SK-N-SH (cell line): ENCODE measurements at regions not wholly inside any gene's neighbourhood (a gene's known extent, or its start where the extent isn't known, plus 50 kb on each side); places are given as distances from the start of the nearest gene placed in this dataset.
"Not testable (repeated sequence)": the region's sequence is repeated elsewhere in the genome, so short reads cannot be mapped to it uniquely, and the experiment has no call there.

Source experiments
- CTCF ChIA-PET: fragments of 300-600, 350-600 bp; formaldehyde crosslinking; extraction: SDS; loops from one replicate; lab custom pipeline; 2021; lab: Yijun Ruan, JAX
- POLR2A ChIA-PET: fragments of 350-600 bp; sonication (Branson Sonifier 250); formaldehyde crosslinking; extraction: SDS; loops from one replicate; lab custom pipeline; 2020; ENCODE audit warnings: antibody characterized with exemption, inconsistent platforms; lab: Yijun Ruan, JAX
- DNase-seq: peaks from one replicate; pipeline ENCODE4 v3.0.0; 2012
- H2AFZ ChIP-seq: fragments of 200-600 bp; sonication (generic); 2 replicates; pipeline ENCODE4 v1.8.1; 2016; ENCODE audit warnings: antibody characterized with exemption, mild to moderate bottlenecking, low read depth
- H3F3A ChIP-seq: fragments of 200-600 bp; sonication (generic); replicated peaks from 2 replicates; pipeline ENCODE3; 2016; ENCODE audit warnings: antibody characterized with exemption, mild to moderate bottlenecking; ENCODE audit not compliant: insufficient read depth
- H3K27ac ChIP-seq, 2 experiments: fragments of 200-500 bp in 1 of 2; fragments of 200-600 bp in 1 of 2; sonication (Bioruptor generic) in 1 of 2; sonication (generic), shearing (Covaris generic) in 1 of 2; 2 replicates each; pipeline versions ENCODE4 v1.5.1 to v1.6.1; 2014 to 2016; ENCODE audit warnings: low read depth in 2 of 2, inconsistent platforms in 1 of 2, low read length in 1 of 2, mild to moderate bottlenecking in 1 of 2, mixed read lengths in 1 of 2
- H3K27me3 ChIP-seq: fragments of 200-600 bp; sonication (generic), shearing (Covaris generic); 2 replicates; pipeline ENCODE4 v1.6.1; 2016; ENCODE audit warnings: mixed run types; ENCODE audit not compliant: insufficient read depth
- H3K36me3 ChIP-seq, 2 experiments: fragments of 200-500 bp in 1 of 2; fragments of 200-600 bp in 1 of 2; sonication (Bioruptor generic) in 1 of 2; sonication (generic) in 1 of 2; replicated peaks in 1 of 2; 2 replicates each; pipeline versions ENCODE3 to v1.5.1; 2014 to 2016; ENCODE audit warnings: low read length in 1 of 2, mild to moderate bottlenecking in 1 of 2; ENCODE audit not compliant: insufficient read depth in 2 of 2, control insufficient read depth in 1 of 2
- H3K4me1 ChIP-seq, 2 experiments: fragments of 200-500 bp in 1 of 2; fragments of 200-600 bp in 1 of 2; sonication (Bioruptor generic) in 1 of 2; sonication (generic), shearing (Covaris generic) in 1 of 2; 2 replicates each; pipeline versions ENCODE4 v1.5.1 to v1.6.1; 2014 to 2016; ENCODE audit warnings: low read depth in 1 of 2, low read length in 1 of 2, mixed run types in 1 of 2; ENCODE audit not compliant: insufficient read depth in 2 of 2, control insufficient read depth in 1 of 2
- H3K4me2 ChIP-seq: fragments of 200-600 bp; sonication (generic), shearing (Covaris generic); 2 replicates; pipeline ENCODE4 v1.6.1; 2017; ENCODE audit warnings: mixed run types
- H3K4me3 ChIP-seq, 2 experiments: fragments of 200-500 bp in 1 of 2; fragments of 200-600 bp in 1 of 2; sonication (Bioruptor generic) in 1 of 2; sonication (generic), shearing (Covaris generic) in 1 of 2; 2 replicates each; pipeline versions ENCODE4 v1.5.1 to v1.8.1; 2014 to 2016; ENCODE audit warnings: low read depth in 2 of 2, inconsistent platforms in 1 of 2, low read length in 1 of 2, mild to moderate bottlenecking in 1 of 2, mixed read lengths in 1 of 2, moderate library complexity in 1 of 2
- H3K79me2 ChIP-seq: fragments of 200-600 bp; sonication (generic); 2 replicates; pipeline ENCODE4 v1.8.1; 2017; ENCODE audit warnings: mild to moderate bottlenecking; ENCODE audit not compliant: insufficient read depth
- H3K9ac ChIP-seq: fragments of 200-600 bp; sonication (generic); 2 replicates; pipeline ENCODE4 v1.6.1; 2017; ENCODE audit warnings: mixed run types
- H3K9me2 ChIP-seq: fragments of 200-600 bp; sonication (generic); 2 replicates; pipeline ENCODE4 v1.6.1; 2017; ENCODE audit warnings: mixed run types
- H3K9me3 ChIP-seq: fragments of 200-600 bp; sonication (generic); 2 replicates; pipeline ENCODE4 v1.6.1; 2017; ENCODE audit warnings: mixed run types, mild to moderate bottlenecking, moderate library complexity
- H4K20me1 ChIP-seq: fragments of 200-600 bp; sonication (generic); 2 replicates; pipeline ENCODE4 v1.6.1; 2017; ENCODE audit warnings: mild to moderate bottlenecking, mixed run types; ENCODE audit not compliant: insufficient read depth
- CHD2 ChIP-seq: fragments of 150-350 bp; IDR thresholded peaks from 2 replicates; pipeline ENCODE4 v1.6.1; 2018; ENCODE audit warnings: low read length; ENCODE audit not compliant: partially characterized antibody
- ELF1 ChIP-seq: IDR thresholded peaks from 2 replicates; pipeline ENCODE4 v1.4.0; 2012
- EP300 ChIP-seq, 2 experiments: IDR thresholded peaks; 2 replicates each; pipeline versions ENCODE4 v1.4.0 to v1.6.1; 2012; ENCODE audit warnings: borderline replicate concordance in 1 of 2, low read depth in 1 of 2, low read length in 1 of 2
- FOSL2 ChIP-seq: IDR thresholded peaks from 2 replicates; pipeline ENCODE4 v1.4.0; 2012; ENCODE audit warnings: low read depth, mild to moderate bottlenecking, moderate library complexity, borderline replicate concordance
- FOXJ3 ChIP-seq: sonication (generic); formaldehyde crosslinking; IDR thresholded peaks from 2 replicates; pipeline ENCODE4 v1.5.1; 2020; ENCODE audit warnings: mild to moderate bottlenecking, missing genetic modification reagents
- FOXM1 ChIP-seq: IDR thresholded peaks from 2 replicates; pipeline ENCODE4 v1.4.0; 2012; ENCODE audit warnings: low read depth, mild to moderate bottlenecking
- GATA2 ChIP-seq: sonication (generic); formaldehyde crosslinking; IDR thresholded peaks from 2 replicates; pipeline ENCODE4 v1.5.0; 2020; ENCODE audit warnings: mild to moderate bottlenecking, missing genetic modification reagents
- MXI1 ChIP-seq: IDR thresholded peaks from 2 replicates; pipeline ENCODE4 v1.6.1; 2012; ENCODE audit warnings: mild to moderate bottlenecking, low read depth, low read length, improper control_type of control experiment
- REST ChIP-seq: IDR thresholded peaks from 2 replicates; pipeline ENCODE4 v1.6.1; 2012; ENCODE audit warnings: mild to moderate bottlenecking, low read depth, low read length, moderate library complexity
- SMC3 ChIP-seq: IDR thresholded peaks from 2 replicates; pipeline ENCODE4 v1.6.1; 2012; ENCODE audit warnings: low read depth, low read length, improper control_type of control experiment
- USF1 ChIP-seq: IDR thresholded peaks from 2 replicates; pipeline ENCODE4 v1.4.0; 2012; ENCODE audit warnings: low read depth, borderline replicate concordance
- ZBTB33 ChIP-seq: IDR thresholded peaks from 2 replicates; pipeline ENCODE4 v1.4.0; 2012; ENCODE audit warnings: low read depth, borderline replicate concordance
- WGBS: methylation state at CpG from one replicate; pipeline ENCODE4 v1.1.6; 2017; ENCODE audit warnings: low lambda C conversion rate; 5-methylcytosine and 5-hydroxymethylcytosine counted together

GRCh38 chr2:176944998-176945397, 267.6 kb upstream of the HNRNPA3 start:
- H3K4me1 ChIP-seq, result no peaks in the 10 kb centered on the region
- H3K9me3 ChIP-seq, result no peaks in the 10 kb centered on the region
- no peaks in the 10 kb centered on the region for H3K36me3 ChIP-seq
- H3K4me3 ChIP-seq, result no peak overlapping the region
- no peaks in the 10 kb centered on the region for H3K27me3 ChIP-seq
- TF ChIP-seq SMC3, result no peak
- TF ChIP-seq REST, result no peak
- no peak for TF ChIP-seq ELF1
- no peak for TF ChIP-seq ZBTB33
- TF ChIP-seq FOXJ3 (CRISPR knock-in tag), result no peak
- no peak for TF ChIP-seq GATA2 (CRISPR knock-in tag)
- TF ChIP-seq CHD2, result no peak
- no peak for TF ChIP-seq USF1
- TF ChIP-seq FOXM1, result no peak
- TF ChIP-seq FOSL2, result no peak
- TF ChIP-seq, all 33 proteins: peak for 0
- 53% methylated on average over 3 of the region's 3 CpGs for whole genome bisulfite sequencing
- Histone ChIP-seq H3K4me2 (no peak overlapping the region), H3K27ac (no peak overlapping the region), H4K20me1 (no peaks in the 10 kb centered on the region), H2AFZ (no peak overlapping the region), H3K79me2 (no peaks in the 10 kb centered on the region), H3K9me2 (no peaks in the 10 kb centered on the region), H3K9ac (no peak overlapping the region), H3F3A (no peaks in the 10 kb centered on the region)
- ChIA-PET CTCF (no interaction called here), POLR2A (no interaction called here)
- DNase-seq, result no peak

GRCh38 chr2:176947754-176948153, 264.8 kb upstream of the HNRNPA3 start:
- no peak overlapping the region for H3K4me2 ChIP-seq
- no peaks in the 10 kb centered on the region for H3K9me3 ChIP-seq
- H3K4me1 ChIP-seq, result no peaks in the 10 kb centered on the region
- H3K4me3 ChIP-seq, result no peak overlapping the region
- ChIA-PET POLR2A (no interaction called here), CTCF (no interaction called here)
- no peak for DNase-seq
- H3K27ac ChIP-seq, result no peak overlapping the region
- no peaks in the 10 kb centered on the region for H3K79me2 ChIP-seq
- H2AFZ ChIP-seq, result no peak overlapping the region
- no peaks in the 10 kb centered on the region for H3K9me2 ChIP-seq
- H4K20me1 ChIP-seq, result no peaks in the 10 kb centered on the region
- H3K9ac ChIP-seq, result no peak overlapping the region
- WGBS, result 22% methylated on average over 1 of the region's 1 CpG
- H3F3A ChIP-seq, result no peaks in the 10 kb centered on the region
- H3K27me3 ChIP-seq, result no peaks in the 10 kb centered on the region
- no peaks in the 10 kb centered on the region for H3K36me3 ChIP-seq
- TF ChIP-seq EP300 (IDR thresholded peaks at IDR 0.05; ENCODE audit: borderline replicate concordance in 1 of 2, low read depth in 1 of 2, low read length in 1 of 2), result no peak
- TF ChIP-seq FOSL2, result no peak
- no peak for TF ChIP-seq GATA2 (CRISPR knock-in tag)
- no peak for TF ChIP-seq ELF1
- TF ChIP-seq MXI1, result no peak

- H3K4me2 ChIP-seq, H3K27ac ChIP-seq, CTCF ChIA-PET, H2AFZ ChIP-seq, H3K4me1 ChIP-seq, H3K79me2 ChIP-seq, H3K9me3 ChIP-seq, H4K20me1 ChIP-seq, H3K9ac ChIP-seq, H3F3A ChIP-seq, H3K27me3 ChIP-seq, DNase-seq, POLR2A ChIA-PET, H3K4me3 ChIP-seq, H3K9me2 ChIP-seq, H3K36me3 ChIP-seq: not testable (repeated sequence)
- WGBS, result 37% methylated on average over 3 of the region's 3 CpGs
Measured at GRCh38 chr2:176951218-176951617, 261.4 kb upstream of the HNRNPA3 start.
